H54 (cell line): ENCODE measurements at regions not wholly inside any gene's neighbourhood (a gene's known extent, or its start where the extent isn't known, plus 50 kb on each side); places are given as distances from the start of the nearest gene placed in this dataset.

Experiments
- DNase-seq: peaks from one replicate; pipeline ENCODE4 v3.0.0; 2011; ENCODE audit warnings: low spot score, mixed read lengths; ENCODE audit not compliant: insufficient read length
- FAIRE-seq: peaks from 3 replicates; lab custom pipeline; 2011; peaks lifted over from hg19 to GRCh38; lab: Jason Lieb, UNC
- POLR2A ChIP-seq: IDR thresholded peaks from 2 replicates; pipeline ENCODE4 v1.6.1; 2011; ENCODE audit warnings: low read depth, mild to moderate bottlenecking, low read length

- no peak for DNase-seq
- no peak for FAIRE-seq
- TF ChIP-seq POLR2A: no peak
Observed at GRCh38 chr4:107202744-107203143, 166.6 kb upstream of the DKK2 start.

GRCh38 chr4:107197121-107197520, 161.0 kb upstream of the DKK2 start:
- DNase-seq (no peak), FAIRE-seq (no peak)
- TF ChIP-seq POLR2A: no peak

- no peak for FAIRE-seq
- no peak for DNase-seq
- TF ChIP-seq POLR2A: no peak
Observed at GRCh38 chr4:107196312-107196711, 160.2 kb upstream of the DKK2 start.

- TF ChIP-seq POLR2A: no peak
- FAIRE-seq (no peak), DNase-seq (no peak)
Observed at GRCh38 chr4:107194005-107194404, 157.9 kb upstream of the DKK2 start.

GRCh38 chr4:107192601-107193000, 156.5 kb upstream of the DKK2 start:
- DNase-seq (no peak), FAIRE-seq (no peak)
- TF ChIP-seq POLR2A: no peak

- no peak for DNase-seq
- TF ChIP-seq POLR2A: no peak
- FAIRE-seq: no peak
Observed at GRCh38 chr4:107187091-107187490, 151.0 kb upstream of the DKK2 start.

- FAIRE-seq: peak; percentile 20
- no peak for DNase-seq
- TF ChIP-seq POLR2A: no peak
Observed at GRCh38 chr4:107183155-107183774, 147.2 kb upstream of the DKK2 start.

GRCh38 chr4:107182347-107182746, 146.2 kb upstream of the DKK2 start:
- DNase-seq (no peak), FAIRE-seq (no peak)
- no peak for TF ChIP-seq POLR2A

GRCh38 chr4:107166873-107167450, 130.8 kb upstream of the DKK2 start:
- FAIRE-seq (no peak), DNase-seq (no peak)
- no peak for TF ChIP-seq POLR2A

- no peak for DNase-seq
- no peak for TF ChIP-seq POLR2A
- no peak for FAIRE-seq
Observed at GRCh38 chr4:107166181-107166580, 130.1 kb upstream of the DKK2 start.

GRCh38 chr4:107164962-107165475, 128.9 kb upstream of the DKK2 start:
- DNase-seq: no peak
- TF ChIP-seq POLR2A: no peak
- FAIRE-seq: no peak

- TF ChIP-seq POLR2A: no peak
- DNase-seq: no peak
- FAIRE-seq: no peak
Observed at GRCh38 chr4:107156443-107156842, 120.3 kb upstream of the DKK2 start.

- no peak for TF ChIP-seq POLR2A
- no peak for FAIRE-seq
- DNase-seq: no peak
Observed at GRCh38 chr4:107155366-107155765, 119.3 kb upstream of the DKK2 start.

GRCh38 chr4:107153956-107154355, 117.8 kb upstream of the DKK2 start:
- TF ChIP-seq POLR2A: no peak
- FAIRE-seq: no peak
- no peak for DNase-seq

- no peak for DNase-seq
- no peak for FAIRE-seq
- no peak for TF ChIP-seq POLR2A
Observed at GRCh38 chr4:107153228-107153627, 117.1 kb upstream of the DKK2 start.
